ENCODE measurements at regions not wholly inside any gene's neighbourhood (a gene's known extent, or its start where the extent isn't known, plus 50 kb on each side); places are given as distances from the start of the nearest gene placed in this dataset.

- ATAC-seq, result no peak
- no peak for DNase-seq (ENCODE audit: low spot score)
Observed at GRCh38 chr6:96460052-96460700, 61.4 kb upstream of the UFL1 start.

- ATAC-seq (no peak), DNase-seq (ENCODE audit: low spot score) (no peak)
Observed at GRCh38 chr6:96465321-96465903, 56.2 kb upstream of the UFL1 start.

- no peak for DNase-seq (ENCODE audit: low spot score)
Observed at GRCh38 chr6:96466147-96466863, 55.3 kb upstream of the UFL1 start.

GRCh38 chr6:96467814-96468213 lies 53.8 kb upstream of the UFL1 start:
- DNase-seq (ENCODE audit: low spot score) (no peak), ATAC-seq (no peak)

More at GRCh38 chr6:96466147-96466863, 55.3 kb upstream of the UFL1 start:
- no peak for ATAC-seq

GRCh38 chr6:96468281-96468680 lies 53.3 kb upstream of the UFL1 start:
- ATAC-seq, result no peak
- no peak for DNase-seq (ENCODE audit: low spot score)

- no peak for DNase-seq (ENCODE audit: low spot score)
- ATAC-seq, result no peak
Observed at GRCh38 chr6:96468681-96469224, 52.9 kb upstream of the UFL1 start.

- DNase-seq (ENCODE audit: low spot score) (no peak), ATAC-seq (no peak)
Observed at GRCh38 chr6:96469312-96469711, 52.3 kb upstream of the UFL1 start.

- no peak for ATAC-seq
- DNase-seq (ENCODE audit: low spot score), result no peak
Observed at GRCh38 chr6:96470296-96470695, 51.3 kb upstream of the UFL1 start.

All from left lobe of liver (tissue), 2 donors.